GM19372 (cell line): ENCODE measurements at regions not wholly inside any gene's neighbourhood (a gene's known extent, or its start where the extent isn't known, plus 50 kb on each side); places are given as distances from the start of the nearest gene placed in this dataset.

Experiments
- ATAC-seq: cut with Tn5 transposase; IDR thresholded peaks from one replicate; pipeline ENCODE4 v1.9.1; 2021; ENCODE audit warnings: mild to moderate bottlenecking, low read depth, moderate library complexity; ENCODE audit not compliant: unreplicated experiment

DNA sequence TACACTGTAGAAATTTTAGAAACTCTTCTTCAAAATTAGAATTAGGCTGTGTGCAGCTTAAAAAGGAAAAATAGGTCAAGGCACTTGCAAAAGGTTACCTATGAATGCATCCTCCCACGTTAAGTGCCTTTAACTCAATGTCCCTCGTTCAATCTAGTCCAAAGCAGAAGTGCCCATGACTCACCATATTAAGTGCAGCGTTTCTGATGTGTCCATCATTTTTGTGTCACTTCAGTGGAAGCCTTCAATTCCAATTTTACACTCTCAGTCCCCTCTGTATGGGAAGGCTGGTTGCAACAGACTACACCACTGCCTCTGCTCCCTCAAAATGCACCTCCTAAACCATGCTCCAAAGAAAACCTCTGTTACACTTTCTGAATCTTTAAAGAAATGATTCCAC, 53.4 kb downstream of the FOXB1 start:
- ATAC-seq: no peak

DNA sequence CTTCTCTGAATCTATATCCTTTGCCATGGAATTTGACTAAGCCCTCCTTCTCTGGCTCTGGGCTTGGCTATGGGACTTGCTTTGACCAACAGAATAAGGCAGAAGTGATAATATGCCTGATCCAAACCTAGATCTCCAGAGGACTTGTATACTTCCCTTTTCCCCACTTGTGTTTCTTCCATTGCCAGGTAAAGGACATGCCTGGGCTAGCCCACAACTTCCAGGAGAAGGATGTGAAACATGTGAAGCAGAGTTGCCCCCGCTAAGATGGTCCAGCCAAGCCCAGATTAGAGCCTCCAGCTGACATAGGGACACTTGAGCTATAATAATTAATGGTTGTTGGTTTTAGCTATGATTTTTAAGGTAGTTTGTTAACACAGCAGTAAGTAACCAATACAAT, 55.1 kb downstream of the FOXB1 start:
- ATAC-seq: no peak

DNA sequence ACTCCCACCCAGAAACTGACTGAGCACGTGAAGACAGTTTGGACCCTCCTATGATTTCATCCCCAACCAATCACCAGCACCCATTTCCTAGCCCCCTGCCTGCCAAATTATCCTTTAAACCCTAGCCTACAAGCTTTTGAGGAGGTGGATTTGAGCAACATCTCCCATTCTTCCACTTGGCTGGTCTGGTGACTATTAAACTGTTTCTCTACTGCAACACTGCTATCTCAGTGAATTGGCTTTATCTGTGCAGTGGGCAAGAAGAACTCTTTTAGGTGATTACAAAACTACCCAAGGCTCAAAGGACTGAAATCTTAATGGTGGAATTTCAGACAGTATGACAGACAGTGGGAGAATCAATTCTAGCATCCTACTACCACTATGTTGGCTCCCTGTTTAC, 57.6 kb downstream of the FOXB1 start:
- no peak for ATAC-seq

DNA sequence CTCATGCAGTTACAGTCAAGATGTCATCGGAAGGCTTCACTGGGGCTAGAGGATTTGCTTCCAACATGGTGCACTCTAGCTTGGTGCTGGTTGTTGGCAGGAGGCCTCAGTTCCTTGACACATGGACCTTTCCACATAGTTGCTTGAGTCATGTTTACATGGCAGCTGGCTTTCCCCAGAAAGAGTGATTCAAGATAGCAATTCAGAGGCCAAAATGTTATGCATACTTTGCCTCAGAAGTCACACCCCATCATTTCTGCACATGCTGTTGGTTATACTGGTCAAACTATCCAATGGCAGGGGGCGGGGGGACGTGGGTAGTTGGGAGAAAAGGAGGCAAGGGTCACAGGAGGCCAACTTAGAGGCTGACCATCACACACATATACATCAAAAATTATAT, 58.7 kb downstream of the FOXB1 start:
- no peak for ATAC-seq

DNA sequence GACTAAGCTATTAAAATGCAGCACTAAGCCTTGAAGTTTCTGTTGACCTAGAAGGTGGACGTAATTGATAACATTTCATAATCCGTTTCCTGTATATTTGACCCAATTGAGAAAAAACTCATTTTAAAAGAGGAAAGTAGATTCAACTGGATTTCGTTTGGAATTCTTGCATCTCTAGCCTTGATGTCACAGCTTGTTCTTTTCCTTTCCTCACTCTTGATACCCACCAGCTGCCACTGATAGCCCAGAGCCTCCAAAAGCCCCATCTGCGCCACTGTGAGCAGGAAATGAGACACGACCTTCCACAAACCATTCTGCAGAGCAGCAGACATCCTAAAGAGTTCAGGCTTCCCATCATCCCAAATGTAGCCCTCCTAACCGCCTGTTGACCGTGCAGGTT, 61.8 kb downstream of the FOXB1 start:
- no peak for ATAC-seq

DNA sequence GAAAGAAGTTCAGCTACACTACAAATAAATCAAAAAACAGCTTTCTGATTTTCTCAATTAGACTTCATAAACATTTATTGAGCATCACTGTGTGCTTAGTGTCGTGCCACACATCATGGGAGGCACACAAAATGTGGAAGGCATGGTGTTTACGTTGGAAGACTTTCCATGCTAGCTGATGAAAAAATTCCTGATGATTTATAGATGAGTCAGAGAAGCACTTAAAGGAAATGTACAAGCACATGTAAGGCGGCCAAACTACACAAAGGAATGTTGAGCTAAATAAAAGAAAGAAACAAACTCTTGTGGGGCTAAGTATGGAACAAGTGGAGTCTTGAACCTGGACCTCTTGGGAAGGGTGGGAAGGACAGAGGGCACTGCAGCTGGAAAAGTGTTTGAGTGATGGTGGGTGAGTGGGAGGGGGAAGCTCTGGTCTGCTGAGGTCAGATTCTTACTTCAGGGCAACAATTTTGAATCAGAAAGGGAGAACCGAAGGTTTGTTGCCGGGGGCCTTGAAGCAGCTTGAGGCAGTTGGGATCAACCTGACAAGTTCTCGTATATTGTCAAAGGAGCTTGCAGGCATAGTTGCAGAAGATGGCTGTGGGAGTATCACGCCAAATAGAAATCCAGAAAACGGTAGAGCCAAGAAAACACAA, 66.9 kb downstream of the FOXB1 start:
- ATAC-seq: no peak

DNA sequence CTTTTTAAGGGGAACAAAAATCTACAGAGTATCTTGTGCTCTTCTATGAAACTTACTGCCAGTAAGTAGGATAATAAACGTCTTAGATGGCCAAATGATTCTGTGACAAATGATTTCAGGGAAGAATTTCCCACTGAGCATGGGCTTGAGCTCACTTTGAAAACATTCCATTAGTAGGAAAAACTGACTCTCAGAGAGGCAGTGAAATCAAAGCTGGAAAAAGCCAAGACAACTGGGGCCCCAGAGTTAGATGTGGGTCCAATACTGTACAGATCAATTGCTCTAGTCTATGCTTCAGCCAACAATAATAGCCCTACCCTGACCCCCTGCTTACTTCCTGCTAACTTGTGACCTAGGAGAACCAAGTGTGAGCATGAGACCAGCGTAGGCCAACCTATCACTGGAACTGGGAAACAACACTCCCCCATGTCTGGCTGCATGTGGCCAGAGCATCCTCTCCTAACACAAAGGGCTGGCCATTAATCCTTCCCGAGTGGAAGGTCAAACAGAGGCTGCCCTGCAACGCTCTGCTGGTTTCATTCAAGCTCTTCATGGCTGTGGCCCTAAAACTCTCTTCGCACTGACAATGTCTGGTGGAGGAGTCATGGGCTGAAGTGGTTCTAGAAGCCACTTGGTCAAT, 68.8 kb downstream of the FOXB1 start:
- no peak for ATAC-seq

DNA sequence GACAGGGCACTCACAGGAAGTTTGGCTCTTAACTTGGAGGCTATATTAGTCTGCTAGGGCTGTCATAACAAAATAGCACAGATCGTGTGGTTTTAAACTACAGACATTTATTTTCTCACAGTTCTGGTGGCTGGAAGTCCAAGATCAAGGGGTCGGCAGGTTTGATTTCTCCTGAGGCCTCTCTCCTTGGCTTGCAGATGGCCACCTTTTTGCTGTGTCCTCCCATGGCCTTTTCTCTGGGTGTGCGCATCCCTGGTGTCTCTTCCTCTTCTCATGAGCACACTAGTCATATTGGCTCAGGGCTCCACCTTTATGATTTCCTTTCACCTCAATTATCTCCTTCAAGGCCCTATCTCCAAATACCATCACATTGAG, 69.3 kb downstream of the FOXB1 start:
- no peak for ATAC-seq

DNA sequence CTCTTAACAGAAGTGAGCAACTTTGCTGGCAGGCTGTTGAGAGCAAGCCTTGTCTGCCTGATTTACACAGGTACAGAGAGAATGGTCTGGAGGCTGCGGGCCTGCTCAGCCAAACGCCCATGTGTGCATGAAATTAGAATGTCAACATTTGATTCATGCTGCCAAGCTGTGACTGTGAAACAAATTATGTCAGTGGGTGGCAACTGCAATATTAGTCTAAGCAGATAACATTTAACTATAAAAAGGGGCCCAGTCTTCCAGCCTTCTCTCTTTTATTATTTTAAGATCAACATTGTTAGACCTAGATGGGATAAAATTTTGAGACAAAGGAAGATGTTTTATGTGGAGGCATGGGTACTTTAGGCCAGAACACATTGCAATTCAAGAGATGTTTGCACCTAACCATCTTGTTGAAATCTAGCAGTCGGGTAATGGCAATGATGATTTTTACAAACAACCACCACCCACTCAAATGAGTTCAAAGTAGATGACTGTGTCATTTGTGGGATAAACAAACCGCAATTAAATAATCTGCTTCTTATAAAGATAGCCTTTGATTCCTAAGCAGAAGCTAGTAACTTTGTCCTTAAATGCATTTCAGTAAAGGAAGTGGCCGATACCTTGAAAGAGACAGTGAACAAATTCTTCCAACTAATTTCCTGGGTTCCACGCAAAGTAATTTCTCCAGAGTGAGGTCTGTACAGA, 70.2 kb downstream of the FOXB1 start:
- no peak for ATAC-seq

DNA sequence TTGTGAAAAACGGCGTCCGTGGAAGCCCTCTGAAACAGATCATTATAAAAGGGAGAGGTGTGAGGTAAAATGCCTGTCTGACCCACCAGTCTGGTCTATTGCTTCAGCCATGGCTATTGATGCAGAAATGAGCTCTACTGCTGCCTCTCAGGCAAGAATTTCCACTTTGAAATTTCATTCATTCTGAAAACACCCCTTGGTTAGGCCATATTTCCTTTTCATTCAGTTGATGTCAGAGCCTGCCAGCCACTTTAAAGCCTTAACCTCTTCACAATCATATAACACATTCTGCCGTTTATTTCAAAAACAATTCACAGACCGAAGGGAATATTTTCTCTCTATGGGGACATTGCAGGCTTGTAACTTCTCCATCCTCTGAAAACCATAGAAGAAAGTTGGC, 71.9 kb downstream of the FOXB1 start:
- ATAC-seq: no peak

DNA sequence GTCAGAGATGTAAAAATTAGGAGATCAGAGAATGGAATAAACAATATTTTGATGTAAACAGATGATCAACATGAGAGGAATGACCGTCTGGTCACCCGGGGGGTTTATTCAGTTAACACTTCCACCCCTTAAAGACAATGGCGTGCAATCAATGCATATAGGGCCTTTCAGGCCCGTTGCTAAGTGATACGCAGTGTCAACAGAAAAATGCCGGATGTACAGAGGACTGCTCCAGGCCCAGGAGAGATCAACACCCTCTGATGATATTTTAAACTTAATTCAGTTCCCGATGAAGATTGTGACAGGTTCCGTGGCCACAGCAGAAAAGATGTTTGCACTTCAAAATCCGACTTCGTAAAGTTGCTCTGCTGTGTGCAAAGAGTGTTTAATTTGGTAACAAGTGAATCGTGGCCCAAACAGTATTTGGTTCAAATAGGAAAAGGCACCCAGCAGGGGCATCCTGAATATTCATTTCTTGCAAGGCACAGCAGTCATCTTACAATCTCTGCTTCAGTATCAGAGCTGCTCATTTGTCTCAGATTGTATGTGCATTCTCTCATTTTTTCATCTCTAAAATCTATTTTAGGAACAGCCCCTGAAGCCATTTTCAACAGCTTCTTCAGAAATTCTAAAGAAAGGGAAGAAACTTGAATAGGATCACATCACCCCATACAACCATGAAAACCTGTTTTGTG, 72.6 kb downstream of the FOXB1 start:
- ATAC-seq: no peak

DNA sequence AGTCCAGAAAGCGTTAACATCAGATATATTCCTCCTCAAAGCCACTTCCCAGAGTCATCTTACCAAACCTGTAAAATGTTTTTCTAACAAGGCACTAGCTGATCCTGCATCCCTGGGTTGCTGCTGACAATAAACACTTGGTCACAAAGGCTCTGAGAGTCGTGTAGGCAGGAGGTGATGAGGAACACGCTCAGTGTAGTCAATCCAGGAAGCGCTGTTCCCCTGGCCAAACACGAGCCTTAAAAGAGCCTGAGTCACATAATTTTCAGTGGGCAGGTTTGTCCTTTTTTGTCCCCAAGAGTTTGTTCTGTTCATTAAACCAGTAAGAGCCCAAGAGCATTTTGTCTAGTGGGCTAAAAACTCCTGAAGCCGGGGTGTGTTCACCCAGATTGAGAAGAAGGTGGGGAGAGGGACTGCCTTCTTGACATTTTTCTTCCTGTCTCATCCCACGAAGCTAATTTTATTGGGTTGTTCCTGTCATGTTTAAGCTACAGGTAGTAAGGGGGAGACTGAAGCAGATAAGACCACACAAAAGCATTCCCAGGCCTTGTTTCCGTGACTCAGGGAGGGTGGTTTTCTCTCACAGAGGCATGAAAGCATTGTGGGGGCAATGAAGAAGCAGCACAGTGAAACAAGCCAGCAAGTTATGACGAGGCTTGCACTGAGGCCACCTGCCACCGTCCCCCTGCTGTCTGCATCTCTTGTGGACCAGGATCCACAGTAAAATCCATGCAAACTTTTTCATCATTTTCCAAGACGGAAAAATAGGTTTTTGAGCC, 73.7 kb downstream of the FOXB1 start:
- no peak for ATAC-seq

DNA sequence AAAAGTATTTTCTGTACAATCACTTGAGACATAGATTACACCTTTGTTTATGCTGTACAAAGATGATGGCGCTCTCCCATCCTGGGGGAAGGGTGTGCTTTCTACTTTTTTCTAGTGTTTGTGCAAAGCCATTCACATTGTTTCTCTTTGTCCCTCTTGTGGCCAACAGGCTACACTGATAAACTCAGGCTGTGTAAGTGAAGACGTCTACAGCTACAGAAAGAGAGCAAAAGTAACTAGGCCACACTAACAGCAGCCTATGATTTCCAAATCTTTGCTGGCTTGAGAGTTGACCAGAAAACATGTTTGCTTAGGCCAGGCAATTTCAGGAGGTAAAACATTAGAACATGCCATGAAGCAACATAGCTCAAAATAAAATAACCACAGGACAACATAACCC, 75.1 kb downstream of the FOXB1 start:
- ATAC-seq: no peak

DNA sequence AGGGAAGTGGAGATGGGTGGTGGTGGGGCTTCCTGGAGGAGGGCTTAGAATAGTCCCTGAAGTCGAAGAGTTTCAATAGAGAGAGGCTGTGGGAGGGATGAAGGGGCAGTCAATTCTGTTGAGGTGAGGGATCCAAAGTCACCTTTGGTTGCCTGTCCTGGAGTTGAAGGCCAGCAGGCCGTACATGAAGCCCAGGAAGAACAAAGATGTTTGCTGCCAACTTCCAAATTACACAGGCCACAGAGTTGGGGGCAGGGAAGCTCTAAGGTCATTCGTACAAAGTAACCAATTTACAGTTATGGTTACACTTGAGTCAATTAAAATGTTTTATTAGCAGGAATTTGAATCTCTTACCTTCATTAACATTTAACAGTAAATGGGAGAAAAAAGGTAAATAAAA, 77.9 kb downstream of the FOXB1 start:
- ATAC-seq: no peak

DNA sequence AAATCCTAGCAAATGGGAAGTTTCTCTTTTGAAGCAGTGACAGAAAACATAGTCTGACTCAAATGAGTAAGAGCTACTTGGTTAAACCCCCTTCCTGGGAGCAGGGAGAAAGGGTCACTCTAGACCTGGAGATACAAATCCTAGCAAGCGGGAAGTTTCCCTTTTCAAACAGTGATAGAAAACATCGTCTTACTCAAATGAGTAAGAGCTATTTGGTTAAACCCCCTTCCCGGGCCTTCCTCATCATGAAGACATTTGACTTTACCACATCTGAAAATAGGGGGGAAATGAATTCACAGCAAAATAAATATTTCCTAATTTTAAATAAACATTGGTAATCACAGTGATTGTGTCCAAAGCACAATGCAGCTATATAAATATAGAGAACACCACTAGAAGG, 79.2 kb downstream of the FOXB1 start:
- ATAC-seq: no peak

DNA sequence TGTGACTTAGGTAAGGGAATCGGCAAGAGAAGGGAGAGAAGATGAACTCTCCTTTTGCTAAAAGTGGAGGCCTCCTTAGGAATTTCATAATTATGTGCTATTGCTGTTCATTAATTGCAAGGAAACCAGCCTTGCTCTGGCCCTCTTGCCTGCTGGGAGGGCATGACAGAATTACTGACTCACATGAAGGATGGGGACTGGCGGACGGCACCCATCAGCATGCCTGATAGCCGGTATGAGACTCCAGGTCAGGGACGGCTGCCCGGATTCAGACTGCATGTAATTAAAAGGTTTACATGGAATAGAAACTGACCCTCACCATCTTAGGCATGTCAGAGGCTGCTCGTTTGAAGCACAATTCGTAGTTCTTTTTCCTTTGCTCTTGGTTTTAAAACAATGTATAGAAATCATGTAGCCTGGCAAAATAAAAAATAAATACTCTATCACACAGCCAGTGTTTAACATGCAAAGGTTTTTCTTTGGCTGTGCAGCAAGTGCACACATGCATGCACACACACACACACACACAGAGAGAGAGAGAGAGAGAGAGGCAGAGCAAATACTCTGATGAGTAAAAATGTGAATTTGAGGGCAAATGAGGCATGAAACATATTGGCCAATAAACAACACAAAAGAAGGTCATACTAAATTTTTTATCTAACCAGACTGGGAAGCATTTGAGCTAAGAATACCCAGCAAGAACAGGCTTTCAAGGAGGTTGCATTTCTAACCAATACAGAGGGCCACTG, 82.7 kb downstream of the FOXB1 start:
- ATAC-seq: no peak

DNA sequence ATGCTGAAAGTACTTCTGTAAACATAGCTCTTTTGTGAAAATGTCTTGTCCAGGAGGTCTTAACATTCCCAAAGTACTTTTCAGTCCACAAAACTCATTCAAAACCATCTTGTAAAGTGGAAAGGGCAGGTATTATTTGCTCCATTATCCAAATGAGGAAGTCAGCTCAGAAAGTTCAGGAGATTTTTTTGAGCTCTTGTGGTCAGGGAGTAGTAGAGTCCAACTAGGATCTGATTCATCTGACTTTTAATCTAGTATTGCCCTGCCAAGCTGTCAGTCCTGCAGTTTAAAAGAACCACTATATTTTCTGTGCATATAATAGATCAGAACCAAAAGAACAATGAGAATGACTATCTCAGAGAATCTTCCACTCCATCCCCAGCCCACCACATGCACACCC, 83.5 kb downstream of the FOXB1 start:
- no peak for ATAC-seq

DNA sequence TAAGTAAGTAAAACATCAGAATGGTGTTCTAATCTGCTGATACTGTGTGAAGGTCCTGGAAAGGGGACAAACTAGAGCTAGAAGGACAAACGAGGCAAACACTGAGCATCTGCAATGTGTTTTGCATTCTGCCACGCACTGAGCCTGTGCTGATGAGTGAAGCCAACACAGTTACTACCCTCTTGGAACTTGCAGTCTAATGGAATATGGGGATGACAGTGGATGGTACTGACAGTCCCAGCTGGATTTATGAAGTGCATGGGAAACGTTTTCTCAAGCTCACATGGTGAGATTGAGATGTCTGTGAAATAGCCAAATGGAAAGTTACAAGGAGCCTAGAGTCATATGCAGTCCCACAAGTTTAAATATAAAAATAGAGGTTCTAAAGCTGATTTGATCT, 86.6 kb downstream of the FOXB1 start:
- ATAC-seq: no peak

DNA sequence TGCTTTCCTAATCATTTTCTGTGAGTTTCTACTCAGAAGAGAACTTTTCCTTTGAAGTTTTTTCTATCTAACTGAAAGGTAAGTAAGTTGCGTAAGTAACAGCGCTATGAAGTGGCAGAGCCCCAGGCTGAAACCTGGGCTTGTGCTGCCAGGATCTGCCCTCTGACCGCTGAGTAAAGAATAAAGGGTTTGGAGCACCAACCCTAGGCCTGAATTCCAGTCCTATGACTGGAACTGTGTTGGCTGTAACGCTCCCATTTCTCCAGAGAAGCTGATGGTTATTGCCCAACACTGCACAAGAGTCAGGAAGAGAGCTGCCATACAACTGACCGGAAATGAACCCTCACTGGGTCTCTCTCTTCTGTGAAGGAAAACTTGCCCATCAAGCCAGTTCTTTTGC, 87.0 kb downstream of the FOXB1 start:
- no peak for ATAC-seq

DNA sequence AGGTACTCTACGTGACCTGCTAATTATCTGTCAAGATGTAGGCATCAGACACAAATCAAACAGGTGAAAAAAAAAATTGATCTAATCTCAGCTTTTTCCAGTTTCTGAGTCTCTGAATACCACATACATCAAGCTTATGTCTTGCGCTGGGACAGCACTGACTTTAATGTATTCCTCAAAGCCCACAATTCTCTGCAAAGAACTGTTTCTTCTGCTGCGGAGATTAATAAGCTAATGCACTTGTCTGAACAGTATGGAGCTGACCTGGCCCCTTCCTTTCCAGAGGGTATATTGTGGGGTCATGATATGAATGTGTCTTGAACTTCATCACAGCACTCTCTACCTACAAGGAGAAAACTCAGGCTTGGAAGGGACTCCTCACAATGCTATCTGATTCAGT, 87.8 kb downstream of the FOXB1 start:
- ATAC-seq: no peak
